ENCODE measurements at regions not wholly inside any gene's neighbourhood (a gene's known extent, or its start where the extent isn't known, plus 50 kb on each side); places are given as distances from the start of the nearest gene placed in this dataset.

DNA sequence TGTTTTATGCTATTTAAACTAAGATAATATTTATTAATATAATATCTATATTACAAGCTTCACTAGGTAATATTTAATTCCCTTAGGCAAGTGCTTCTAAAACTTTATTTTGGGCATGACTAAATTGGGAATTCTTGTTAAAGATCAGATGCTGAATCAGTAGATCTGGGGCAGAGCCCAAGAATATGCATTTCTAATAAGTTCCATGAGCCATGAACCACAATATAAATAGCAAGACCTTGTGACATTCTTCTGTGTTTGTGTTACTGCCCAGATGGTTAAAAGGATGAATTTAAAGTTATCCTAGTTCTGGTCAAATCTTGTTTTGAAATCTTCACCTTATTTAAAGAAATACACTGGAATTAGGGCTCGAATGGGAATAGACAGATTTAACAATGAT lies 258.4 kb upstream of the CACNA2D1 start:
- Histone ChIP-seq H3K36me3 (no peaks in the 10 kb centered on the region), H3K27ac (no peak overlapping the region), H3K4me1 (no peaks in the 10 kb centered on the region), H3K9me3 (no peaks in the 10 kb centered on the region), H3K4me3 (no peak overlapping the region), H3K27me3 (ENCODE audit: low read depth) (no peaks in the 10 kb centered on the region)
- no peak for DNase-seq
- intact Hi-C loops (cut with DNase I), result no loop called here
- no peak for ATAC-seq
- TF ChIP-seq CTCF (IDR thresholded peaks at IDR 0.05), result no peak

- DNase-seq (no peak), ATAC-seq (no peak)
- no peaks in the 10 kb centered on the region for H3K9me3 ChIP-seq
- no peaks in the 10 kb centered on the region for H3K27me3 ChIP-seq (ENCODE audit: low read depth)
- no peaks in the 10 kb centered on the region for H3K36me3 ChIP-seq
- intact Hi-C loops (cut with DNase I), result no loop called here
- H3K4me1 ChIP-seq, result no peaks in the 10 kb centered on the region
- H3K4me3 ChIP-seq, result no peak overlapping the region
- H3K27ac ChIP-seq, result no peak overlapping the region
- TF ChIP-seq CTCF (IDR thresholded peaks at IDR 0.05), result no peak
Measured at GRCh38 chr7:82700741-82701140, 257.2 kb upstream of the CACNA2D1 start.

- ATAC-seq (no peak), DNase-seq (no peak)
- Histone ChIP-seq H3K9me3 (no peaks in the 10 kb centered on the region), H3K4me1 (no peaks in the 10 kb centered on the region), H3K4me3 (no peak overlapping the region), H3K27me3 (ENCODE audit: low read depth) (no peaks in the 10 kb centered on the region), H3K27ac (no peak overlapping the region), H3K36me3 (no peaks in the 10 kb centered on the region)
- no peak for TF ChIP-seq CTCF (IDR thresholded peaks at IDR 0.05)
- intact Hi-C loops (cut with DNase I), result no loop called here
Measured at GRCh38 chr7:82699773-82700186, 256.2 kb upstream of the CACNA2D1 start.

DNA sequence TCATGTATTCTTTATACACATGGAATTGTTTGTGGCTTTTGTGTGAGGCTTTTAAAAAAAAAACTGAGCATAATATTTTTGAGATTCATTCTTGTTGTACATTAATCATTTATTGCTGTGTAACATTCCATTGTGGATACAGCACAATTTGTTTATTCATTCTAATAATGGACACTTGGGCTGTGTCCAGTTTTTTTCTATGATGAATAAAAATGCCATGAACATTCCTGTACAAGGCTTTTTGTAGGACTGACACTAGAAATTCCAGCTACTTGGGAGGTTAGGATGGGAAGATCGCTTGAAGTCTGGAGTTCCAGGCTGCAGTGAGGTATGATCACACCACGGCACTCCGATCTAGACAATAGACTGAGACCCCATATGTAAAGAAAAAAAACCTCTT lies 254.3 kb upstream of the CACNA2D1 start:
- Histone ChIP-seq H3K27ac (no peak overlapping the region), H3K27me3 (ENCODE audit: low read depth) (no peaks in the 10 kb centered on the region), H3K9me3 (no peaks in the 10 kb centered on the region), H3K4me3 (no peak overlapping the region), H3K4me1 (no peaks in the 10 kb centered on the region), H3K36me3 (no peaks in the 10 kb centered on the region)
- TF ChIP-seq CTCF (IDR thresholded peaks at IDR 0.05), result no peak
- ATAC-seq (no peak), DNase-seq (no peak)
- intact Hi-C loops (cut with DNase I), result no loop called here

- H3K4me1 ChIP-seq, result no peaks in the 10 kb centered on the region
- no peak for DNase-seq
- intact Hi-C loops (cut with DNase I), result no loop called here
- no peaks in the 10 kb centered on the region for H3K27me3 ChIP-seq (ENCODE audit: low read depth)
- no peaks in the 10 kb centered on the region for H3K9me3 ChIP-seq
- no peaks in the 10 kb centered on the region for H3K36me3 ChIP-seq
- H3K27ac ChIP-seq, result no peak overlapping the region
- no peak for TF ChIP-seq CTCF (IDR thresholded peaks at IDR 0.05)
- no peak overlapping the region for H3K4me3 ChIP-seq
- ATAC-seq, result no peak
Measured at GRCh38 chr7:82696631-82697030, 253.1 kb upstream of the CACNA2D1 start.

DNA sequence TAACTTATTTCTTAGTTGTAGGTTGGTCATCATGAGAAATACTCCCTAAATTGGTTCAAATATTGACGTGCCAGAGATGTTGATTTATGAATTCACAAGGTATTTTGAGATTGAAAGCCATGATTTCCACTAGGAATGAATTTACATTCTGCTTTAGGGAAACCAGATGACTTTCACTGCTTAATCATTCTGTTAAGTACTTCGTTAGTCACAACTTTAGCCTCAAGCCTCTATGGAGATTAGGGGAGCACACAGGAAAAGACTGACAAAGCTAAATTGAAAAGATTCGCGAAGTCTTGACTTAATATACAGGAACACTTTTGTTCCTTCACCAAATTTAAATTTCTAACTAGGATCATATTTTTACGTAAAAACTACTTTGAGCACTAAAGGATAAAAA lies 250.4 kb upstream of the CACNA2D1 start:
- H3K27me3 ChIP-seq (ENCODE audit: low read depth), result no peaks in the 10 kb centered on the region
- no peak for DNase-seq
- H3K27ac ChIP-seq, result no peak overlapping the region
- no peak overlapping the region for H3K4me3 ChIP-seq
- ATAC-seq, result no peak
- H3K4me1 ChIP-seq, result no peaks in the 10 kb centered on the region
- TF ChIP-seq CTCF (IDR thresholded peaks at IDR 0.05), result no peak
- H3K9me3 ChIP-seq, result no peaks in the 10 kb centered on the region
- no peaks in the 10 kb centered on the region for H3K36me3 ChIP-seq
- intact Hi-C loops (cut with DNase I), result no loop called here

Measured in lower lobe of right lung (tissue), 2 donors.